ENCODE measurements at regions not wholly inside any gene's neighbourhood (a gene's known extent, or its start where the extent isn't known, plus 50 kb on each side); places are given as distances from the start of the nearest gene placed in this dataset.

- TF ChIP-seq CTCF (conservative IDR thresholded peaks at IDR 0.05; ENCODE audit: low read length) (no peak), EZH2phosphoT487 (IDR thresholded peaks at IDR 0.05; ENCODE audit: borderline replicate concordance, low read depth, low read length) (no peak)
Observed at GRCh38 chr10:78706256-78706655, 362.5 kb upstream of the ZMIZ1 start.

Measured in OCI-LY7 (cell line).